Transverse colon (tissue), 4 donors: ENCODE measurements at regions not wholly inside any gene's neighbourhood (a gene's known extent, or its start where the extent isn't known, plus 50 kb on each side); places are given as distances from the start of the nearest gene placed in this dataset.
A peak's percentile ranks its signal among the peaks of the same experiment; 100 is the strongest.

ENCODE experiments used
- DNase-seq: peaks from one replicate; pipeline ENCODE4 v3.0.0-alpha.2; 2019
- H3K27ac ChIP-seq, 4 donors: fragments of 200-600 bp; sonication (generic); 2 replicates each; pipeline ENCODE4 v1.5.1; 2016 to 2018; ENCODE audit warnings: inconsistent platforms in 4 of 4
- H3K27me3 ChIP-seq: fragments of 200-600 bp; sonication (generic); 2 replicates; pipeline ENCODE4 v1.5.1; 2017; ENCODE audit warnings: inconsistent platforms
- H3K36me3 ChIP-seq, 4 donors: fragments of 200-600 bp; sonication (generic); 2 replicates each; pipeline ENCODE4 v1.5.1; 2017 to 2019; ENCODE audit warnings: inconsistent platforms in 4 of 4
- H3K4me1 ChIP-seq, 4 donors: fragments of 200-600 bp; sonication (generic); 2 replicates each; pipeline ENCODE4 v1.5.1; 2017 to 2020; ENCODE audit warnings: inconsistent platforms in 4 of 4
- H3K4me3 ChIP-seq, 4 donors: fragments of 200-600 bp; sonication (generic); 1 replicate in 1 of 4; 2 replicates in 3 of 4; pipeline versions ENCODE4 v1.5.1 to v1.6.1; 2017 to 2019; ENCODE audit warnings: inconsistent platforms in 4 of 4
- H3K9me3 ChIP-seq, 2 donors: fragments of 200-600 bp; sonication (generic); 2 replicates each; pipeline ENCODE4 v1.5.1; 2017 to 2019; ENCODE audit warnings: inconsistent platforms in 2 of 2
- CTCF ChIP-seq, 5 experiments: fragments of 200-600 bp in 3 of 5; fragments of 450-650 bp in 2 of 5; sonication (generic) in 3 of 5; IDR thresholded peaks; 1 replicate in 2 of 5; 2 replicates in 3 of 5; pipeline ENCODE4 v1.5.1; 2016 to 2017; ENCODE audit warnings: antibody characterized with exemption in 5 of 5, inconsistent platforms in 3 of 5, mild to moderate bottlenecking in 2 of 5, moderate library complexity in 1 of 5
- EP300 ChIP-seq: sonication (generic); formaldehyde crosslinking; IDR thresholded peaks from one replicate; pipeline ENCODE4 v1.6.1; 2017; ENCODE audit warnings: antibody characterized with exemption, low read depth
- POLR2A ChIP-seq: fragments of 450-650 bp; IDR thresholded peaks from one replicate; pipeline ENCODE4 v1.6.1; 2016; ENCODE audit warnings: antibody characterized with exemption, mild to moderate bottlenecking, moderate library complexity
- POLR2AphosphoS5 ChIP-seq, 3 donors: sonication (generic); formaldehyde crosslinking; IDR thresholded peaks; one replicate each; pipeline ENCODE4 v1.6.1; 2016; ENCODE audit warnings: antibody characterized with exemption in 3 of 3
- WGBS, 2 donors: methylation state at CpG; one replicate each; pipeline ENCODE4 v1.1.5; 2018; ENCODE audit warnings: low coverage in 1 of 2; 5-methylcytosine and 5-hydroxymethylcytosine counted together
- in situ Hi-C, 4 donors: fragments of 200-750 bp; cut with MboI; loops; one replicate each; pipeline versions ENCODE4 v1.15.0 to v1.15.1; 2017; ENCODE audit warnings: low sequenced_read_pairs in 3 of 4, low pct_ligation_motif_present in 1 of 4, low pct_unique_long_range_greater_than_20kb in 1 of 4
- intact Hi-C: fragments of 100-400 bp; cut with DNase I; formaldehyde crosslinking; loops from one replicate; pipeline ENCODE4 v1.15.1; 2023; ENCODE audit warnings: low total_unique reads

GRCh38 chr2:57876313-57876712 lies 170.3 kb upstream of the VRK2 start:
- in situ Hi-C loops (no loop called here), intact Hi-C loops (no loop called here)
- Histone ChIP-seq H3K9me3 (no peaks in the 10 kb centered on the region), H3K4me3 (no peak overlapping the region), H3K36me3 (no peaks in the 10 kb centered on the region), H3K4me1 (peaks cover 0 to 9% (median 4%) of the 10 kb centered on the region in 4 donors), H3K27me3 (no peaks in the 10 kb centered on the region), H3K27ac (no peak overlapping the region)
- no peak for DNase-seq
- TF ChIP-seq CTCF (IDR thresholded peaks at IDR 0.05) (no peak), POLR2A (no peak), POLR2AphosphoS5 (IDR thresholded peaks at IDR 0.05) (no peak), EP300 (no peak)

GRCh38 chr2:57877811-57878170 lies 168.8 kb upstream of the VRK2 start:
- in situ Hi-C loops (no loop called here), intact Hi-C loops (no loop called here)
- Histone ChIP-seq H3K4me1 (peaks cover 0 to 22% (median 11%) of the 10 kb centered on the region in 4 donors), H3K4me3 (peak overlapping the region in 1 of 4 donors; percentile 21), H3K27me3 (no peaks in the 10 kb centered on the region), H3K36me3 (no peaks in the 10 kb centered on the region), H3K27ac (no peak overlapping the region), H3K9me3 (no peaks in the 10 kb centered on the region)
- no peak for DNase-seq
- TF ChIP-seq POLR2A, result no peak
- TF ChIP-seq POLR2AphosphoS5 (IDR thresholded peaks at IDR 0.05), result no peak
- no peak for TF ChIP-seq CTCF (IDR thresholded peaks at IDR 0.05)
- no peak for TF ChIP-seq EP300

- Histone ChIP-seq H3K4me1 (peaks cover 0 to 24% (median 11%) of the 10 kb centered on the region in 4 donors), H3K27me3 (no peaks in the 10 kb centered on the region), H3K4me3 (peak overlapping the region in 1 of 4 donors; percentile 21), H3K27ac (no peak overlapping the region), H3K9me3 (no peaks in the 10 kb centered on the region), H3K36me3 (no peaks in the 10 kb centered on the region)
- TF ChIP-seq CTCF (IDR thresholded peaks at IDR 0.05) (no peak), POLR2AphosphoS5 (IDR thresholded peaks at IDR 0.05) (no peak), EP300 (no peak), POLR2A (no peak)
- in situ Hi-C loops (no loop called here), intact Hi-C loops (no loop called here)
- no peak for DNase-seq
- WGBS, 2 donors, result 56 to 61% methylated on average over 10 to 11 of the region's 11 CpGs
Observed at GRCh38 chr2:57878171-57878865, 168.3 kb upstream of the VRK2 start.

GRCh38 chr2:57878866-57879210 lies 167.8 kb upstream of the VRK2 start:
- in situ Hi-C loops (no loop called here), intact Hi-C loops (no loop called here)
- no peaks in the 10 kb centered on the region for H3K9me3 ChIP-seq
- no peak overlapping the region for H3K27ac ChIP-seq
- H3K4me1 ChIP-seq, result peaks cover 0 to 24% (median 11%) of the 10 kb centered on the region in 4 donors
- TF ChIP-seq POLR2A (no peak), EP300 (no peak), CTCF (IDR thresholded peaks at IDR 0.05) (no peak), POLR2AphosphoS5 (IDR thresholded peaks at IDR 0.05) (no peak)
- no peak overlapping the region for H3K4me3 ChIP-seq
- no peaks in the 10 kb centered on the region for H3K27me3 ChIP-seq
- DNase-seq, result no peak
- WGBS, 2 donors, result 80 to 93% methylated on average over 2 of the region's 2 CpGs
- no peaks in the 10 kb centered on the region for H3K36me3 ChIP-seq
